Hypothalamus (tissue), 51 donors: ENCODE measurements at regions not wholly inside any gene's neighbourhood (a gene's known extent, or its start where the extent isn't known, plus 50 kb on each side); places are given as distances from the start of the nearest gene placed in this dataset.

Source experiments
- DNase-seq, 51 donors: peaks; one replicate each; lab custom pipeline; 2025; lab: John Stamatoyannopoulos, UW

GRCh38 chr10:110395350-110396283 lies 90.9 kb upstream of the SMNDC1 start:
- DNase-seq = no peak

DNA sequence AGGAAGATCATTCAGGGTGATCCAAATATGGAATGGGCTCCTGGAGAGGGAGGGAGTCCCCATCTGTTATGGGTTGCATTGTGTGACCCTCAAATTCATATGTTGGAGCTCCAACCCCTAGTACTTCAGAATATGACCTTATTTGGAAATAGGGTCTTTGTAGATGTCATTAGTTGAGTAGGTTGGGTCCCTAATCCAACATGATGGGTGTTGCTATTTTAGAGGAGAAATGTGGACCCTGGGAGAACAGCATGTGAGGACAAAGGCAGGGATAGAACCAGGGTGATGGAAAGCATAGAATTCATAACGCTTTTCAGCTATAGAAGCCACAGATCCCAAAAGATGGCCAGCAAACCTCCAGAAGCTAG lies 91.5 kb upstream of the SMNDC1 start:
- DNase-seq = no peak

DNA sequence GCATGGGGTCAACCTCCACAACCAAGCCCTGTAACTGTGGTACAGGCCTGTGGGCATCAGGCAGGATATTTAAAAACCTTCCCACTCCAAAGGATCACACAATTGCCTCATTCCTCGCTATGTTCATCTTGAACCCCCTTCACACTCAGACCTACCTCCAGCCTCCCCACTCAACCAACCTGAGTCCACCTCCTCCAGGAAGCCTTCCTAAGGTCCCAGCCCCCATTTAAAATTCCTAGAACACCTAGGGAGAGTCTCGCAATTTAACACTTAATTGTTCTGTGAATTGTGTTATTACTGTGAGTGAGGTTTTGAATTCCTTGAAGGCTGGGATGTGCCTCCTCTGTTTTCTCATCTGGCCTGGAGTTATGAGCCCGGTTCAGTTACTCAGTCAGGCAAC lies 93.1 kb upstream of the SMNDC1 start:
- DNase-seq = no peak

- DNase-seq = peak in 1 of 51 donors; percentile 20
These were observed 93.8 kb upstream of the SMNDC1 start for GRCh38 chr10:110398419-110399105.

DNA sequence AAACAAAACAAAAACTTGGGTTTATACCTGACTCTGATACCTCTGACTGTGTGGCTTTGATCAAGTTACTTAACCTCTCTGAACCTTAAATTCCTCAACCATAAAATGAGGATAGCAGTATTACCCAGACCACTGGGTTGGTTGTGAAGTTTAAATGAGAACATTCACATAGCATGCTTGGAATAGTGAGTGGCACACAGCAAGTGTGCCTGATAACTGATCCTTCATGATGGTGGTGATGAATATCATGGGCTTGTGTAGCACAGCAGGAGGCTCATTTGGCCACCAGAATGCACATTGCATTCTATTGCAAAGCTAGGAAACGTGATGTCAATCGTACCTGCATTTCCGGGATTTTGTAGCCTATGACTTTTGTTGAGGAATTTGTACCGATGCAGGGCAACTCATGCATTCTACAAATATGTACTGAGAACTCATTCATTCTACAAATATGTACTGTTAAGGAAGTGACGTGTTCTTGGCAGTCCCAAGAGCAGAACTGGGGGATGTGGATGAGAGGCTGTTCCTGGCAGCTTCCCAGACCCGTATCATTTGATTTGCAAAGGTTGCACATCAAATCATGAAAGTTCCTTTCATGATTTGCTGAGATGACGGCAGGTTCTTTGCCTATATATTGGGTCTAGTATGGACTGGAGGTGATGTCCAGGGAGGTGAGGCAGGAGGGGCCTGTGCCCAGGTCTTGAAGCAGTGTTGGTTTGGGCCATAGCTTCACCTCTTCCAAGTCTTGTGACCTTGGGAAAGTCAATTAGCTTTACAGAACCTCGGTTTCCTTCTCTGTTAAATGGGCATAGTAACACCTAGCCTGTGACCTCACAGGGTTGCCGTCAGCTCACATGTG lies 94.6 kb upstream of the SMNDC1 start:
- no peak for DNase-seq

DNA sequence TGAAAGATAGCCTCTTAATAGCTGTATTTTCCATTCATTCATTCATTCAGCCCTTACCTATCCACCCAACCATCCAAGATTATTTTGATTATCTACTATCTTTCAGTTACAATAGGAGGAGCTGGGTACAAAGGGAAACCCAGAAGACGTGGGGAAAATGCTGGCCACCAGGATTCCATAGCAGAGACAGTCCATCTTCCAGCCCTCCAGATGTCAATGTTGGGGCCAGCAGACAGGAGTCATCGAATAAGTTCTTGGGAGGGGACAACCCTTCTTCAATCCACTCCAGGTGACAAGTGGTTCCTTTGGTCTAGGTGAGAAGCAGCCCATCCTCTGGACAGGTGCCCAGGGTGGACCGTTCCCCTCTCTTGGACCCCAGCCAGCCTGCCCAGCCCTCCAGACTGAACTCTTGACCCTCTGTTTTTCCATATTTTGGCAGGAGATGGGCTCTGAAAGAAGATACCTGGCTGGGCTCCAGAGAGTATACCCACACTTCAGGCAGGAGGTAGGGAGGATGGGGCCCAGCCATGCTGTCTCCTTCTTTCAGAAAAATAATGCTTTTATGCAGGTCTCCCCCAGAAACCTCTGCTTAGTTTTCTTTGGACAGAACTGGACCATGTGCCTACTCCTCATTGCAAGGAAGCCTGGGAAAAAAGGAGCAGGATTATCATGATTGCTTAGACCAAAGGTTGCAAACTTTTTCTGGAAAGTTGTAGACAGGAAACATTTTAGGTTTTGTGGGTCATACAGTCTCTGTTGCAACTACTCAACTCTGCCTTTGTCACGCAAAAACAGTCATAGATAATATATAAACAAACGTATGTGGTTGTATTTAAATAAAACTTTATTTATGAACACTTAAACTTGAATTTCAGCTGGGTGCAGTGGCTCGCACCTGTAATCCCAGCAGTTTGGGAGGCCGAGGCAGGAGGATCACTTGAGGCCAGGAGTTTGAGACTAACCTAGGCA lies 95.5 kb upstream of the SMNDC1 start:
- no peak for DNase-seq

DNA sequence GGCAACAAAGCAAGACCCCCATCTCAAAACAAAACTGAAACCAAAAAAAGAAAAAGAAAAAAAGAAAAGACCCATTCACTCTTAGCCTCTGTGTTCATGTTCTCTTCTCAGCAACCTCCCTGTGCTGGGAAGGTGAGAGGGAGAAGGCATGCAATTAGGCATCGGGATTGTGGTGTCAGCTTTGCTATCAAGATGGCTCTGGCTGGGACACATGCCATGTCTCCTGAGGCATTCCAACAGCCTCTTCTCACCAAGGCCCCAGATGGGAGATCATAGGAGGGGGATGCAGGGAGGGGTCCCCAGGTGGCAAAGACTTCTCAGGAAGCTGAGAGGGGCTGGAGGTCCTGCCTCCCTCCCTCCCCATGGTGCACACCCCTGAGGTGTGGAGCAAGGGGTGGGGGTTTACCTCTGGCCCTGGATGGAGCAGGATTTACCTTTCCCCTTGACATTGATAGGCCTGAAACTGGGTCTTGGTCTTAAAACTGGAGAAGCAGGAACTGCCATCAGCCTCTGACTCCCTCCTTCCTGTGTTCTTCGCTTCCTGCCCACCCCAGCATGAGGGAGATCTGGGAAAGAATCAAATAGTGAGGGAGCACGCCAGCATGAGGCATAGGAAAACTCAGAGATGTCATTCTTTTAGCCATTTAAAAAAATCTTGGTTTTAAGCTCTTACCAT lies 96.2 kb upstream of the DUSP5 start:
- DNase-seq = no peak

DNA sequence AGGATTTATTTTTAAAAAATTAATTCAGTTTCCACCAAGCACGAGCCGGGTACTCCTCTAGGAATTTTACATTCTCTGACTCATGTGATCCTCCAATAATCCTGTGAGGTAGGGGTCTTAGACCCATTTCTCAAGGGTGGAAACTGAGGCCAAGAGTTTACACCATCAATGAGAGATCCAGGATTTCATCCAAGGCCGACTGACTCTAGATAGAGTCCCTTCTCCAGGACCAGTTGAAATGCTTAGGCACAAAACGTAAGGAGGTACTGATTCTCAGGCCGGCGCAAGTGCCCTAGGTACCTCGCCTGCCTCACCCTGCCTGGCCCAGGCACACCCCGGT lies 95.7 kb upstream of the DUSP5 start:
- DNase-seq = no peak

DNA sequence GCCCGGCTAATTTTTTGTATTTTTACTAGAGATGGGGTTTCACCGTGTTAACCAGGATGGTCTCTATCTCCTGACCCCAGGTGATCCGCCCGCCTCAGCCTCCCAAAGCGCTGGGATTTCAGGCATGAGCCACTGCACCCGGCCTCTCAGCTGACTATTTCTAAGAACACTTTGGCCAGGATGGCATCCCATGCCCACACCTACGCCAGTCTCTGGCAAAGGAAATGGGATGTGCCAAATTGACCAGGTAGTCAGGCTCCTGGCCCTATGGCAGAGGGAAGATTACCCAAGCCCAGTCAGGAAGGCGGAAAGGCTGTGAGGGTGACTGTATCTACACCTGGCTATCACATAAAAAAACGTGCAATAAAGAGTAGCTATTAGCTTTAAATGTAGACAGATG lies 94.1 kb upstream of the DUSP5 start:
- no peak for DNase-seq

DNA sequence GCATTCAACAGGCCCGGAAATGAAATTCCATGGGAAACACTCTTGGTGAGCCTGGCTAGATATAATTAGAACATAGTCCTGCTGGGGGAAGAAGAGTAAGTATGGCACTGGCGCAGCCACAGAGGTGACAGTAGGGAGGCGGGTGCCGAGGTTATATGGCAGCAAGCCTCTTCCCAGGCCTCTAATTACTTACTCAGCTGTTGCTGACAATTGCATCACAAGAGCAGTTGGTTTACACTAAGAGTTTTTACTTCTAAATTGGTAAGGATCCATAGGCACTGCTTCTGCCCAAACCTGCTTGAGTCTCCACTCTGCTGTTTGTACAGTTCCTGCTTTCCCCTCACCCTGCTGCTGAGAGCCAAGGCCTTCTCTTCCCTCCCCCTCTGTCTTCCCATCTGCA lies 93.3 kb upstream of the DUSP5 start:
- DNase-seq = no peak

GRCh38 chr10:110404825-110405224 lies 92.9 kb upstream of the DUSP5 start:
- DNase-seq = no peak

GRCh38 chr10:110405380-110405779 lies 92.3 kb upstream of the DUSP5 start:
- no peak for DNase-seq

DNA sequence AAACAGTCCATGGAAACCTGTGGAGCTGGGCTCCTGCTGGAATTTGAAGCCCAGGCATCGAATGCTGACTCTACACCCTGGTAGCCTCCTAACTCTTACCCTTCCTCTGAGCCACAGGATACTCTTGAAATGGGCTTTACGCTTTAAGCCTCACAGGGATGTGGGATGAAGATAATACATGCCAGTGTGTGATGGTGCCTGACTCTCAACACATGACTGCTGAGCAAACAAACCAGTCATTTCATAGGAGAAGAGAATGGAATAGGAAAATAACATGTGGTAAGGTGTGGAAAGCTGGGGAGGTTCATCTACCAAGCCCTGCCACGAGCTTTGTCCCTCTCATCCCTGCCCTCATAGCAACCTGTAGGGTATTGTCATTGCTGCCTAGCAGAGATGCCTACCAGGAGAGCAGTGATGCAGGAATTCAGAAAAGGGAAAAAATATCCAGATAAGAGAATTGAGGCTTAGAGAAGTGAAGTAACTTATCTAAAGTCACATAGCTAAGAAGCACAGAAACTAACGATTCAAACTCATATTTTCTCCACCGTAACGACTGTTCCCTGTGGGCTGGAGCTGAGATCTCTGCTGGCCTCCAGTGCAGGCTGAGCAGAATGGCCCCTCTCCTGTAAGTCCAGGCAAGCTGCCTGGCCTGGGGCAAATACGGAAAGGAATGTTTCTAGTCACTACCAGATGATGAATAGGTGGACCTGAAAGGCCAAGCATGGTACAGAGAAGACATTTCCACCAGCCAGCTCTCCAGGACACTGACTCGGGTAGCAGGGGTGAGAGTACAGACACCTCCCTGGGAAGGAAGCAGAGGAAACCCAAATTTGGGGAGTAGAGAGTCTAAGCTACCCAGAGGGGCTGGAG lies 90.2 kb upstream of the DUSP5 start:
- DNase-seq = no peak

- DNase-seq = no peak
These were observed 89.4 kb upstream of the DUSP5 start for GRCh38 chr10:110408203-110408871.

DNA sequence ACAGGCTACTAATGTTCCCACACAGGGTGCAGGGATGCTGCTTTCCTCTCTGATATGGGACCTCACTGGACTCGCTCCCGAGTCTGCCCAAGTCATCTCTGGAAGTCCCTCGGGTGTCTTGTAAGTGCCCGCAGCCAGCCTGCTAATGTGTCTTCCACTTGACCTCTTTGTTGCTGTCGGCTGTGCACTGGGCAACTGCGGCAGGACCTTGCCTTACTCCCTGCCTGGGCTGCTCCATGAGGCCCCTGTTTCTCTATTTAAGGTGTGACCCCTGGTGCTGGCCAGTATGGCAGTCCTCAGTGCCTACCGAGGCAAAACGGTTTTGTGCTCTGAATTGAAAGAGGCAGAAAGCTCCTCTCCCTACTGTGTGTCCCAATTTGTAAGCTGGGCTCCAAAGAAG lies 88.8 kb upstream of the DUSP5 start:
- DNase-seq = no peak

GRCh38 chr10:110409488-110409887 lies 88.2 kb upstream of the DUSP5 start:
- DNase-seq = no peak

DNA sequence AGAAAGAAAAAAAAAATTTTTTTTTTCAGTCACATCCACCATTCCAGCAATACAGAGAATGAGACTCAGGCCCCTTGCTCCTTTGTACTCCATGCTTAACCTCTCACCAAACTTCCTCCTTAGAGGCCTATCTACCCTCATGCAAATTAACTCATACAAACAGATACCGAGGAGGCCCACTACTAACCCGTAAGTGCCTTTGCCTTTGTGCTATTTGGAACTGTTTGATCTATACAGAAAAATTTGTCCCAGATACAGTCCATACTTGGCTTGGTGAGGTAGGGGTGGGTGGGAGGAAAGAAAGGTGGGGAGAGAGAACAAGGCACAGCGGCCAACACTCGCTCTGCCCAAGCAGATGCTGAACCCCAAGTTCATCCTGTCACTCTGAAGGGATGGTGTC lies 87.8 kb upstream of the DUSP5 start:
- DNase-seq = no peak
